H9 (cell line): ENCODE measurements at regions not wholly inside any gene's neighbourhood (a gene's known extent, or its start where the extent isn't known, plus 50 kb on each side); places are given as distances from the start of the nearest gene placed in this dataset.

ENCODE experiments used
- DNase-seq: peaks from one replicate; pipeline ENCODE4 v3.0.0-alpha.2; 2017
- H2AFZ ChIP-seq: one replicate; pipeline ENCODE4 v1.6.1; 2013; ENCODE audit warnings: mild to moderate bottlenecking, low read length, control low read depth, moderate library complexity
- H2AK5ac ChIP-seq: 2 replicates; pipeline ENCODE4 v1.6.1; 2013; ENCODE audit warnings: low read length, control low read depth, mixed read lengths; ENCODE audit not compliant: insufficient read length
- H2BK120ac ChIP-seq: one replicate; pipeline ENCODE4 v1.6.1; 2013; ENCODE audit warnings: low read depth, mild to moderate bottlenecking, low read length, control low read depth, inconsistent platforms; ENCODE audit not compliant: poor library complexity, severe bottlenecking
- H2BK12ac ChIP-seq: 2 replicates; pipeline ENCODE4 v1.6.1; 2013; ENCODE audit warnings: low read length, control low read depth, mixed read lengths, low read depth; ENCODE audit not compliant: insufficient read length
- H2BK15ac ChIP-seq: 2 replicates; pipeline ENCODE4 v1.6.1; 2013; ENCODE audit warnings: low read depth, low read length, control low read depth
- H2BK20ac ChIP-seq: one replicate; pipeline ENCODE4 v1.6.1; 2013; ENCODE audit warnings: low read depth, mild to moderate bottlenecking, low read length, control low read depth, inconsistent platforms; ENCODE audit not compliant: poor library complexity, severe bottlenecking
- H2BK5ac ChIP-seq: 2 replicates; pipeline ENCODE4 v1.6.1; 2013; ENCODE audit warnings: low read length, control low read depth, mixed read lengths; ENCODE audit not compliant: insufficient read length
- H3K14ac ChIP-seq: 2 replicates; pipeline ENCODE4 v1.6.1; 2013; ENCODE audit warnings: low read length, control low read depth; ENCODE audit not compliant: insufficient read depth
- H3K18ac ChIP-seq: 2 replicates; pipeline ENCODE4 v1.6.1; 2013; ENCODE audit warnings: low read depth, mild to moderate bottlenecking, mixed read lengths, low read length, control low read depth; ENCODE audit not compliant: insufficient read length
- H3K23ac ChIP-seq: 2 replicates; pipeline ENCODE4 v1.6.1; 2013; ENCODE audit warnings: low read length, control low read depth, mixed read lengths, low read depth; ENCODE audit not compliant: insufficient read length
- H3K23me2 ChIP-seq: 2 replicates; pipeline ENCODE4 v1.6.1; 2013; ENCODE audit warnings: low read depth, mild to moderate bottlenecking, mixed read lengths, low read length, control low read depth; ENCODE audit not compliant: insufficient read length, poor library complexity, severe bottlenecking
- H3K27ac ChIP-seq: 2 replicates; pipeline ENCODE4 v1.5.1; 2013; ENCODE audit warnings: low read length, control low read depth, mixed read lengths, low read depth; ENCODE audit not compliant: insufficient read length
- H3K27me3 ChIP-seq: 2 replicates; pipeline ENCODE4 v1.6.1; 2013; ENCODE audit warnings: low read length, control low read depth, inconsistent platforms; ENCODE audit not compliant: insufficient read depth
- H3K4ac ChIP-seq: 2 replicates; pipeline ENCODE4 v1.6.1; 2013; ENCODE audit warnings: low read depth, mild to moderate bottlenecking, control low read depth, inconsistent platforms, low read length, moderate library complexity
- H3K4me1 ChIP-seq: 2 replicates; pipeline ENCODE4 v1.6.1; 2013; ENCODE audit warnings: low read length, control low read depth, inconsistent platforms; ENCODE audit not compliant: insufficient read depth
- H3K4me2 ChIP-seq: 2 replicates; pipeline ENCODE4 v1.6.1; 2013; ENCODE audit warnings: low read length, control low read depth, mixed read lengths; ENCODE audit not compliant: insufficient read length, insufficient read depth
- H3K56ac ChIP-seq: 2 replicates; pipeline ENCODE4 v1.6.1; 2013; ENCODE audit warnings: low read depth, mild to moderate bottlenecking, mixed read lengths, low read length, control low read depth; ENCODE audit not compliant: insufficient read length
- H3K79me1 ChIP-seq: 2 replicates; pipeline ENCODE4 v1.6.1; 2013; ENCODE audit warnings: low read depth, mild to moderate bottlenecking, moderate library complexity, low read length, control low read depth, inconsistent platforms; ENCODE audit not compliant: insufficient read depth, poor library complexity, severe bottlenecking
- H3K79me2 ChIP-seq: 2 replicates; pipeline ENCODE4 v1.6.1; 2013; ENCODE audit warnings: low read length, control low read depth, inconsistent platforms; ENCODE audit not compliant: insufficient read depth
- H3K9ac ChIP-seq: 2 replicates; pipeline ENCODE4 v1.6.1; 2013; ENCODE audit warnings: low read length, control low read depth, mixed read lengths; ENCODE audit not compliant: insufficient read length; ENCODE audit errors: extremely low read depth
- H3K9me3 ChIP-seq: one replicate; pipeline ENCODE4 v1.6.1; 2013; ENCODE audit warnings: low read depth, low read length, inconsistent platforms; ENCODE audit not compliant: control insufficient read depth
- H3T11ph ChIP-seq: one replicate; pipeline ENCODE4 v1.6.1; 2013; ENCODE audit warnings: mild to moderate bottlenecking, low read length, control low read depth, inconsistent platforms
- H4K20me1 ChIP-seq: one replicate; pipeline ENCODE4 v1.6.1; 2013; ENCODE audit not compliant: control insufficient read depth, insufficient read length, insufficient read depth
- H4K5ac ChIP-seq: 2 replicates; pipeline ENCODE4 v1.6.1; 2013; ENCODE audit warnings: low read depth, mild to moderate bottlenecking, mixed read lengths, low read length, control low read depth; ENCODE audit not compliant: insufficient read length
- H4K8ac ChIP-seq: replicated peaks from 2 replicates; pipeline ENCODE4 v1.6.1; 2013; ENCODE audit warnings: low read length, control low read depth, mixed read lengths, low read depth; ENCODE audit not compliant: insufficient read length
- H4K91ac ChIP-seq: 2 replicates; pipeline ENCODE4 v1.6.1; 2013; ENCODE audit warnings: low read depth, mild to moderate bottlenecking, moderate library complexity, mixed read lengths, low read length, control low read depth; ENCODE audit not compliant: insufficient read length
- H3K27ac Mint-ChIP-seq, 3 experiments: 2 replicates in 2 of 3; 3 replicates in 1 of 3; pipeline ENCODE4 v1.8.0; 2020 to 2021; ENCODE audit warnings: mixed read lengths in 3 of 3, mild to moderate bottlenecking in 1 of 3, moderate library complexity in 1 of 3
- H3K27me3 Mint-ChIP-seq: 2 replicates; pipeline ENCODE4 v1.8.0; 2021; ENCODE audit warnings: low read depth, mild to moderate bottlenecking, moderate library complexity, mixed read lengths
- H3K36me3 Mint-ChIP-seq, 3 experiments: 2 replicates in 2 of 3; 3 replicates in 1 of 3; pipeline ENCODE4 v1.8.0; 2020 to 2021; ENCODE audit warnings: low read depth in 3 of 3, mixed read lengths in 3 of 3; ENCODE audit not compliant: insufficient read depth in 1 of 3
- H3K4me1 Mint-ChIP-seq, 2 experiments: 2 replicates each; pipeline ENCODE4 v1.8.0; 2020; ENCODE audit warnings: mixed read lengths in 2 of 2
- H3K4me3 Mint-ChIP-seq, 2 experiments: 2 replicates in 1 of 2; 3 replicates in 1 of 2; pipeline ENCODE4 v1.8.0; 2020 to 2021; ENCODE audit warnings: mild to moderate bottlenecking in 2 of 2, mixed read lengths in 2 of 2, moderate library complexity in 1 of 2
- H3K9me3 Mint-ChIP-seq, 2 experiments: 2 replicates in 1 of 2; 3 replicates in 1 of 2; pipeline ENCODE4 v1.8.0; 2020; ENCODE audit warnings: mild to moderate bottlenecking in 2 of 2, mixed read lengths in 2 of 2, moderate library complexity in 1 of 2
- WGBS: extraction: QIAGEN DNeasy Blood & Tissue Kit; methylation state at CpG from one replicate; pipeline ENCODE4 v1.1.7; 2013; ENCODE audit warnings: missing lambda C conversion rate, low lambda C conversion rate, mixed read lengths; ENCODE audit not compliant: insufficient read length; ENCODE audit errors: extremely low coverage; 5-methylcytosine and 5-hydroxymethylcytosine counted together
- TF ChIP-seq, protein P1 (sequence below): fragments of 200-600 bp; sonication (generic); conservative IDR thresholded peaks from 3 replicates; pipeline ENCODE4 v1.8.0; 2021; ENCODE audit warnings: antibody characterized with exemption, mild to moderate bottlenecking

DNA sequence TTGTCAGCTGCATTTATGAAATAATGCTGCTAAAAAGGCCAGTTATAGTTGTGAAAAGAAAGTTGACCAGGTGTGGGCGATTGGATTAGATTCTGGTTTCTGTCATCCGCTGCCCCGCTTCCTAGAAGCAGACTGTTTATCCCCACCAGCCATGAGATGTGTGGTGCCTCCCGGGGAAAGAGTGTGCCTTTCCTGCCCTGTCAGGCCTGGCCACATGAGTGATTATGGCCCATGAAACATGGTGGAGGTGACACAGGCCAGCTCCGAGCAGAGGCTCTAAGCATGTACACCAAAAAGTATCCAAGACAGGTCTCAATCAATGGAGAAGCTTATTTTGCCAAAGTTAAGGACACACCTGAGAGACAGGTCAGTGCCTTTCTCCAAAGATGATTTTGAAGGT lies 85.4 kb upstream of the ABHD2 start:
- H3K23me2 ChIP-seq, result peaks cover 3% of the 10 kb centered on the region
- DNase-seq, result no peak
- no peak overlapping the region for H4K91ac ChIP-seq
- Mint-ChIP-seq H3K9me3 (no peaks in the 10 kb centered on the region; a peak in 1 of 5 replicates), H3K4me1 (peaks cover 63 to 72% of the 10 kb centered on the region in 2 experiments), H3K36me3 (peaks cover 0 to 1% (median 0%) of the 10 kb centered on the region in 3 experiments; a peak in 2 of 7 replicates), H3K27ac (peak overlapping the region; percentile 40 to 89 (median 69); a peak in 6 of 7 replicates), H3K27me3 (peaks cover 9% of the 10 kb centered on the region), H3K4me3 (no peak overlapping the region)
- H4K5ac ChIP-seq, result no peak overlapping the region
- H3T11ph ChIP-seq, result no peak overlapping the region
- H4K8ac ChIP-seq, result no peak overlapping the region
- no peak overlapping the region for H3K4me2 ChIP-seq
- H3K4me1 ChIP-seq, result peaks cover 14% of the 10 kb centered on the region
- WGBS, result no CpG with 5 or more reads among the region's 5 CpGs
- no peak overlapping the region for H2BK12ac ChIP-seq
- no peaks in the 10 kb centered on the region for H3K9me3 ChIP-seq
- H3K14ac ChIP-seq, result no peak overlapping the region
- no peaks in the 10 kb centered on the region for H3K79me1 ChIP-seq
- no peaks in the 10 kb centered on the region for H3K27me3 ChIP-seq
- no peak overlapping the region for H3K4ac ChIP-seq
- H2AFZ ChIP-seq, result no peak overlapping the region
- no peaks in the 10 kb centered on the region for H4K20me1 ChIP-seq
- H3K23ac ChIP-seq, result no peak overlapping the region
- TF ChIP-seq, protein P1, sequence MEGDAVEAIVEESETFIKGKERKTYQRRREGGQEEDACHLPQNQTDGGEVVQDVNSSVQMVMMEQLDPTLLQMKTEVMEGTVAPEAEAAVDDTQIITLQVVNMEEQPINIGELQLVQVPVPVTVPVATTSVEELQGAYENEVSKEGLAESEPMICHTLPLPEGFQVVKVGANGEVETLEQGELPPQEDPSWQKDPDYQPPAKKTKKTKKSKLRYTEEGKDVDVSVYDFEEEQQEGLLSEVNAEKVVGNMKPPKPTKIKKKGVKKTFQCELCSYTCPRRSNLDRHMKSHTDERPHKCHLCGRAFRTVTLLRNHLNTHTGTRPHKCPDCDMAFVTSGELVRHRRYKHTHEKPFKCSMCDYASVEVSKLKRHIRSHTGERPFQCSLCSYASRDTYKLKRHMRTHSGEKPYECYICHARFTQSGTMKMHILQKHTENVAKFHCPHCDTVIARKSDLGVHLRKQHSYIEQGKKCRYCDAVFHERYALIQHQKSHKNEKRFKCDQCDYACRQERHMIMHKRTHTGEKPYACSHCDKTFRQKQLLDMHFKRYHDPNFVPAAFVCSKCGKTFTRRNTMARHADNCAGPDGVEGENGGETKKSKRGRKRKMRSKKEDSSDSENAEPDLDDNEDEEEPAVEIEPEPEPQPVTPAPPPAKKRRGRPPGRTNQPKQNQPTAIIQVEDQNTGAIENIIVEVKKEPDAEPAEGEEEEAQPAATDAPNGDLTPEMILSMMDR, result no peak
- no peak overlapping the region for H3K56ac ChIP-seq
- no peak overlapping the region for H2BK120ac ChIP-seq
- no peak overlapping the region for H2AK5ac ChIP-seq
- H2BK15ac ChIP-seq, result no peak overlapping the region
- no peak overlapping the region for H2BK5ac ChIP-seq
- no peak overlapping the region for H3K9ac ChIP-seq
- H2BK20ac ChIP-seq, result no peak overlapping the region
- no peak overlapping the region for H3K27ac ChIP-seq
- H3K18ac ChIP-seq, result no peak overlapping the region
- no peaks in the 10 kb centered on the region for H3K79me2 ChIP-seq
